ENCODE measurements at regions not wholly inside any gene's neighbourhood (a gene's known extent, or its start where the extent isn't known, plus 50 kb on each side); places are given as distances from the start of the nearest gene placed in this dataset.

DNA sequence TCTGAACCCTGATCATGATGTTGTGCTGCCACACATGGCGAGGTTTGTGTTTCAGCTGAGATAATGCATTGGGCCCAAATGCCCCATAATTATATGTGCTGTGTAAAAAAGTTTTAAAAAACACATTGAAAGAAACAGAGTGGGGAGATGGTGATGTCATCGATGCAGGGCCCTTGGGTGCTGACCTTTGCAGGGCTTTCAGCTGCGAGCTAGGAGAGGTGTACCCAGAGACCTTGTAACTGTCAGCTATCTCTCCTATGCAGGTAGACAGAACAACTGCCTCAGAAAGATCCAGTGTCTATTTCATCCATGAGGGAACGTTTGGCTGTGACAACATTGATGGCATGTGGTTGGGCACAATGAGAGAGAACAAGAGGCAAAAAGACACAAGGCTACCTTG lies 286.9 kb upstream of the CELF4 start:
- DNase-seq (ENCODE audit: low read depth), result no peak
- TF ChIP-seq, protein P1, sequence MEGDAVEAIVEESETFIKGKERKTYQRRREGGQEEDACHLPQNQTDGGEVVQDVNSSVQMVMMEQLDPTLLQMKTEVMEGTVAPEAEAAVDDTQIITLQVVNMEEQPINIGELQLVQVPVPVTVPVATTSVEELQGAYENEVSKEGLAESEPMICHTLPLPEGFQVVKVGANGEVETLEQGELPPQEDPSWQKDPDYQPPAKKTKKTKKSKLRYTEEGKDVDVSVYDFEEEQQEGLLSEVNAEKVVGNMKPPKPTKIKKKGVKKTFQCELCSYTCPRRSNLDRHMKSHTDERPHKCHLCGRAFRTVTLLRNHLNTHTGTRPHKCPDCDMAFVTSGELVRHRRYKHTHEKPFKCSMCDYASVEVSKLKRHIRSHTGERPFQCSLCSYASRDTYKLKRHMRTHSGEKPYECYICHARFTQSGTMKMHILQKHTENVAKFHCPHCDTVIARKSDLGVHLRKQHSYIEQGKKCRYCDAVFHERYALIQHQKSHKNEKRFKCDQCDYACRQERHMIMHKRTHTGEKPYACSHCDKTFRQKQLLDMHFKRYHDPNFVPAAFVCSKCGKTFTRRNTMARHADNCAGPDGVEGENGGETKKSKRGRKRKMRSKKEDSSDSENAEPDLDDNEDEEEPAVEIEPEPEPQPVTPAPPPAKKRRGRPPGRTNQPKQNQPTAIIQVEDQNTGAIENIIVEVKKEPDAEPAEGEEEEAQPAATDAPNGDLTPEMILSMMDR (conservative IDR thresholded peaks at IDR 0.05; ENCODE audit: control insufficient read depth, insufficient read depth, low read depth, low read length), result no peak
- no peak overlapping the region for H3K4me3 ChIP-seq (ENCODE audit: control insufficient read depth, low read depth, low read length)

DNA sequence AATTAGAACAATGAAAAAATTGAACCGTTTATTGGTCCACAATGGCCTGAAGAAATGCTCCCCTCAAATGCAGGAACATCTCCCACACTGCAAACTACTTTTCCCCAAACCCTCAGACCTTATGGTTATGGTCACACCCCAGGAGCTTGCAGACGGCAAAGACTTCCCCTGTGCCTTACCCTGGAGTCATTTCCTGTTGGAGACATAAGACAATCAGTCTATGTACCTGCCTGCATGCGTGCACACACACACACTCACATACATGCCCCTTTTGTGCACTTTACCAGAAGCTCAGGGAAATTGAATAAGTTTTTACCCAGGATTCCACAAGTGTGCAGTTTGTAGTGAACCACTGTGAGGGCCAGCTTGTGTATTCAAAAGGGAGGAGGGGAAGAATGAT lies 281.9 kb upstream of the CELF4 start:
- H3K4me3 ChIP-seq (ENCODE audit: control insufficient read depth, low read depth, low read length), result no peak overlapping the region
- TF ChIP-seq, protein P1 (conservative IDR thresholded peaks at IDR 0.05; ENCODE audit: control insufficient read depth, insufficient read depth, low read depth, low read length), result no peak
- no peak for DNase-seq (ENCODE audit: low read depth)

- TF ChIP-seq, protein P1 (conservative IDR thresholded peaks at IDR 0.05; ENCODE audit: control insufficient read depth, insufficient read depth, low read depth, low read length), result no peak
- DNase-seq (ENCODE audit: low read depth), result no peak
- no peak overlapping the region for H3K4me3 ChIP-seq (ENCODE audit: control insufficient read depth, low read depth, low read length)
Measured at GRCh38 chr18:37846996-37847395, 281.4 kb upstream of the CELF4 start.

GRCh38 chr18:37845498-37845897 lies 279.9 kb upstream of the CELF4 start:
- H3K4me3 ChIP-seq (ENCODE audit: control insufficient read depth, low read depth, low read length), result no peak overlapping the region
- DNase-seq (ENCODE audit: low read depth), result no peak
- TF ChIP-seq, protein P1 (conservative IDR thresholded peaks at IDR 0.05; ENCODE audit: control insufficient read depth, insufficient read depth, low read depth, low read length), result no peak

DNA sequence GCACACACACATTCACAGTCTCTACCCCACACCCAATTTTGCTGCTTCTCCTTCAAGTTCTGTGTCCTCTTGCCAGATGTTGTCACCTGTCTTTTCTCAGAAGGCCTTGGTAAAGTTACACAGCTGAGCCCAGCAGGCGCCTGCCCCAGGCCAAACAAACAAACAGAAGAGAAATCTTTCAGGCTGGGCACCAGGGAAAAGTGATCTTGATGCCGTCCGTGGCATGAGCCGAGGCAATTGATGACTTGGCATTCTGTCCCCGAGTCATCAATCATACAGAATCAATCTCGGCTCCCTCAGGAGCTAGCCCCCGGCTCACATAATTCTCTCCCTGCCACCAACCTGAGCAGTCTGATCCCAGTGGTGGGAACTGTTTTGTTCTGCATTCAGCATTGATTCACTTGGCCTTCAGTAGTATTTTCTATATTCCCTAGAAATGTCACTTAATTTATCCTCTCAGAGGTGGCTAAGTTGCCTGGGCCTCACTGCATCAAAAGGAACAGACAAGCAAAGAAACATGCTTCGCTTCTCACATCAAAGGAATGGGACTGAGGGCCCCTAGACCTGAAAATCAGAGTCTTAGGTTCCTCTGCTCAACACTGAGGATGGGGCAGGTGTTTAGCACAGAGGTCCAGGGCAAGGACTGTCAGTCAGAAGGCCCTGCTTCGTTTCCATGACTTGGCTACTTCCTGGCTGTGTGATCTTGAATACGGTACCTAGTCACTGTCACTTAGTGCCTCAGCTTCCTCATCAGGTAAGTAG lies 278.8 kb upstream of the CELF4 start:
- no peak for DNase-seq (ENCODE audit: low read depth)
- TF ChIP-seq, protein P1 (conservative IDR thresholded peaks at IDR 0.05; ENCODE audit: control insufficient read depth, insufficient read depth, low read depth, low read length), result no peak
- H3K4me3 ChIP-seq (ENCODE audit: control insufficient read depth, low read depth, low read length), result no peak overlapping the region

DNA sequence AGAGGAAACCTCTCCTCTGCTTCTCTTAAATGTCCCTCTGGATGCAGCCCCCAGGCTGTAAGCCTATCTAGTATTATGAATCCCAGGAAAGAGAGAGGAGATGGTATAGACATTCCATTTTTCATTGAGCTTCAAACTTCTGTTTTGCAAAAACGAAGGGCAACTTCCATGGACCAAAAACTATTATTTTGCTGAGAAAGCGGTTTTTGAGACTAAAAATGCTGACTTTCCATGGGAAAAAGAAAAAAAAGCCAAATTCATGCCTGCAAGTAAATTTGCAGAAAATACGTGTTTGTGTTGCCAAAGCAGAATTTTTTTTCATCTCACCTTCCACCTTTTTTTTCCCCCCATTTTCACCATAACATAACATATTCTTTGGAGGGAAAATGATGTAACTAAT lies 272.5 kb upstream of the CELF4 start:
- no peak overlapping the region for H3K4me3 ChIP-seq (ENCODE audit: control insufficient read depth, low read depth, low read length)
- TF ChIP-seq, protein P1 (conservative IDR thresholded peaks at IDR 0.05; ENCODE audit: control insufficient read depth, insufficient read depth, low read depth, low read length), result no peak
- DNase-seq (ENCODE audit: low read depth), result no peak

Measured in fibroblast of mammary gland (primary cell).